ENCODE measurements at regions not wholly inside any gene's neighbourhood (a gene's known extent, or its start where the extent isn't known, plus 50 kb on each side); places are given as distances from the start of the nearest gene placed in this dataset.

DNA sequence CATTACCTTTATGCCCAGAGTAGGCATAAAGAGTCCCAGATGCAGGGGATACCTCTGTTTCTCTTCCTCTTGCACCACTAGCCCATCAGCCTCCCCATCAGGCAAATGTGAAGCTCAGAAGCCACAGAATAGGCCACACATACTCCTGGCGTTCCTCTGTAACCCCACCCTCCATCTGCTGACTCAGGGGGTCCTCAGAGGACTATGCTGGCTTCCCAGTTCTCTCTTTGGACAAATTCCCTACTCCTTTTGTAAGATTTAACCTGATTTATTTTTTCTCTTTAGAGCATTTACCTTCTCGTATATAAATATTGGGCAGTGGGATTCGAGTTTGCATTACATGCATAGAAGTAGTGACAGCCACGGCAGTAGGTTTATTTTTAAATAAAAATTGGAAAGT is 262.3 kb upstream of the CADM1 start:
- Histone ChIP-seq H3K27me3 (no peaks in the 10 kb centered on the region), H3K4me1 (no peaks in the 10 kb centered on the region), H3K27ac (no peak overlapping the region), H3K9me3 (no peaks in the 10 kb centered on the region), H3K36me3 (no peaks in the 10 kb centered on the region), H3K4me3 (no peak overlapping the region)
- TF ChIP-seq POLR2AphosphoS5 (IDR thresholded peaks at IDR 0.05) (no peak), EP300 (IDR thresholded peaks at IDR 0.05) (no peak), CTCF (IDR thresholded peaks at IDR 0.05) (no peak), POLR2A (IDR thresholded peaks at IDR 0.05) (no peak)
- WGBS, 2 donors (ENCODE audit: low coverage in 1 of 2) = 69 to 72% methylated on average over 3 to 4 of the region's 4 CpGs
- no peak for ATAC-seq

GRCh38 chr11:115765803-115766239 is 261.6 kb upstream of the CADM1 start:
- H3K4me3 ChIP-seq = no peak overlapping the region
- H3K36me3 ChIP-seq = no peaks in the 10 kb centered on the region
- H3K27ac ChIP-seq = no peak overlapping the region
- no peaks in the 10 kb centered on the region for H3K9me3 ChIP-seq
- ATAC-seq = no peak
- TF ChIP-seq POLR2A (IDR thresholded peaks at IDR 0.05) (no peak), EP300 (IDR thresholded peaks at IDR 0.05) (no peak), CTCF (IDR thresholded peaks at IDR 0.05) (no peak)
- no peaks in the 10 kb centered on the region for H3K27me3 ChIP-seq
- 93 to 97% methylated on average over 4 to 6 of the region's 6 CpGs for WGBS, 2 donors (ENCODE audit: low coverage in 1 of 2)
- no peaks in the 10 kb centered on the region for H3K4me1 ChIP-seq

DNA sequence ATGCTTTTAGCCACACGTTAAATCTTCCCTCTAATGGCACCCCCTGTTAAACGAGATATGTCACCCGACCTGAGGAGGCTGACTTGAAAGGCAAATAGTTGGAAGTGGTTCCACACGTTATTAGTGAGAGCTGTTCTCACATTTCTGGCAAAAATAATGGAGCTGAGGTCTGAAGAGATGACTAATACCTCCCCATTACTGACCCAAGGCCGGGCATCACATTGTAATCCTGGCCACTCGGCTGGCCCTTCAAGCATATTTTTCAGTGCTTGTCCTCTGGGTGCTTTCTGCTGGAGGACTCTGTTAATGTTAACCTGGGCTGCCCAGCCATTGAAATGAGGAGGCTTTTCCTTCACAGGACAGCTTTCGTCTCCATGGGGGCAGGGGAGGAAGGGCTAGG is 260.0 kb upstream of the CADM1 start:
- TF ChIP-seq POLR2A (IDR thresholded peaks at IDR 0.05) (no peak), EP300 (IDR thresholded peaks at IDR 0.05) (no peak), CTCF (IDR thresholded peaks at IDR 0.05) (no peak), POLR2AphosphoS5 (IDR thresholded peaks at IDR 0.05) (no peak)
- Histone ChIP-seq H3K27me3 (no peaks in the 10 kb centered on the region), H3K27ac (no peak overlapping the region), H3K36me3 (no peaks in the 10 kb centered on the region), H3K4me1 (peaks cover 0 to 16% (median 5%) of the 10 kb centered on the region in 3 donors), H3K4me3 (no peak overlapping the region), H3K9me3 (no peaks in the 10 kb centered on the region)
- whole genome bisulfite sequencing, 2 donors (ENCODE audit: low coverage in 1 of 2) = 60 to 92% methylated on average over 4 to 5 of the region's 7 CpGs
- ATAC-seq = no peak

DNA sequence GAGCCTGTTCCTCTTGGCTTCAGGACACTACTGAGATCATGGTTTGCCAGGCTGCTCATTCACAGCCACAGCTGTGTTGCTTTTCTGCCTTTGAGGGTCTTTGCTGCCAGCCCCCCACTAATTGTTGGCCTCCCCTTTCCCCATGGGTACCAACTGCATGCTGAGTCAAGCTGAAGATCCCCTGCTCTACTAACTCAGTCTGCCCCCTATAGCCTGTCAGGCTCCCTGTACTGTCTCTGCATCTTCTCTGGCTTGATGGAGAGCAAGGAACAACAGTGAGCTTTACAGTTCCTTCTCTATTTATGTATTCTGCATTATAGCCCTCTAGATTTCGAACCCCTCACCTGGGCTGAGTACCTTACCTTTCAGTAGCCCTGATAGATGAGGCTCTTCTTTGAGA is 257.6 kb upstream of the CADM1 start:
- Histone ChIP-seq H3K36me3 (no peaks in the 10 kb centered on the region), H3K9me3 (no peaks in the 10 kb centered on the region), H3K27ac (no peak overlapping the region), H3K4me1 (peaks cover 0 to 20% (median 5%) of the 10 kb centered on the region in 3 donors), H3K27me3 (no peaks in the 10 kb centered on the region), H3K4me3 (no peak overlapping the region)
- ATAC-seq = no peak
- no peak for TF ChIP-seq CTCF (IDR thresholded peaks at IDR 0.05)
- no peak for TF ChIP-seq POLR2AphosphoS5 (IDR thresholded peaks at IDR 0.05)
- no peak for TF ChIP-seq POLR2A (IDR thresholded peaks at IDR 0.05)
- TF ChIP-seq EP300 (IDR thresholded peaks at IDR 0.05) = no peak
- WGBS, 2 donors (ENCODE audit: low coverage in 1 of 2) = 100% methylated on average over 1 of the region's 1 CpG

DNA sequence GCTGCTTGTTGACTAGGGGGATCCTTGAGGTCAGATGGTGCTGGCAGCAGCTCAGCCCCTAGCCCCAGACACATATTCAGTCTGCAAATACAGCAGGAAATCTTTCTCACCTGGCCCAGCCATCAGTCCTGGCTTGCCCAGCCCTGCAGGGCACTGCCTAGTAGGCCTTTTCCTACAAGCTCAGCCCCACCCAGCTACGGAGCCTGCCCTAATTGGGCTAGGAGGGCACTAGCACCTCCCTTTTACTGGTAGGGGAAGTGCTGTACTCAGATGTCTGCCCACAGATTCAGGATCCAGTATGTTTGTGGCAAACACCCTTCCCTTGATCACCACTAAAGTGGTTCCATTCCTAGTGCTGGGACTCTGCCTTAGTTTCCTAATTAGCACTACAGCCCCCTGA is 257.1 kb upstream of the CADM1 start:
- peak overlapping the region in 1 of 4 donors; percentile 67 for H3K27ac ChIP-seq
- H3K27me3 ChIP-seq = no peaks in the 10 kb centered on the region

More for the DNA sequence above, 257.1 kb upstream of the CADM1 start:
- Histone ChIP-seq H3K4me3 (no peak overlapping the region), H3K9me3 (no peaks in the 10 kb centered on the region), H3K4me1 (peaks cover 0 to 20% (median 5%) of the 10 kb centered on the region in 3 donors), H3K36me3 (no peaks in the 10 kb centered on the region)
- WGBS, 2 donors (ENCODE audit: low coverage in 1 of 2) = no CpG with 5 or more reads among the region's 1 CpG
- ATAC-seq = no peak
- no peak for TF ChIP-seq CTCF (IDR thresholded peaks at IDR 0.05)
- TF ChIP-seq POLR2A (IDR thresholded peaks at IDR 0.05) = no peak
- no peak for TF ChIP-seq EP300 (IDR thresholded peaks at IDR 0.05)
- TF ChIP-seq POLR2AphosphoS5 (IDR thresholded peaks at IDR 0.05) = no peak

Data from gastroesophageal sphincter (tissue), 4 donors.